ENCODE measurements at regions not wholly inside any gene's neighbourhood (a gene's known extent, or its start where the extent isn't known, plus 50 kb on each side); places are given as distances from the start of the nearest gene placed in this dataset.
A peak's percentile ranks its signal among the peaks of the same experiment; 100 is the strongest.
"Not testable (repeated sequence)": the region's sequence is repeated elsewhere in the genome, so short reads cannot be mapped to it uniquely, and the experiment has no call there.

DNA sequence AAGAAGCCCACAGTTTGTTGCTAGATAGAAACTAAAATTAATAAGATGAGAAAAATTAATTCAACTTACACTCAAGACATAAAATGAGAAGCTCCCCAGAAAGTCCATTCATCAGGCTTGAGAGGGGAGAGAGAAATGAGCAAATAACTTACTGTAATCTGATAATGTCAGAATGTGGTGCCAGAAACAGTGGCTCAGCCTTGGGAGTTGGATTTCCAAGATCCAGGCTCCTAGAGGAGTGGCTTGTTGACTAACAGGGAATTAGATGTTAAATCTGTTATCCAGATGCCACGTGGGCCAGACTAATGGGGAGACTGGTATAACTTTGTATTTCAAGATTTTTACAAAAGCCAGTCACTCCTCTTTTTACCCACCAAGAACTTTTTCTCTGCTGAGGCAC lies 458.2 kb downstream of the GADD45G start:
- no peak for TF ChIP-seq JUND (IDR thresholded peaks at IDR 0.05; ENCODE audit: low read depth)
- in situ Hi-C loops (cut with HindIII; ENCODE audit: low pct_unique_long_range_greater_than_20kb, low sequenced_read_pairs), result no loop called here
- DNase-seq (ENCODE audit: low read depth in 1 of 2, low spot score in 1 of 2), result no peak

DNA sequence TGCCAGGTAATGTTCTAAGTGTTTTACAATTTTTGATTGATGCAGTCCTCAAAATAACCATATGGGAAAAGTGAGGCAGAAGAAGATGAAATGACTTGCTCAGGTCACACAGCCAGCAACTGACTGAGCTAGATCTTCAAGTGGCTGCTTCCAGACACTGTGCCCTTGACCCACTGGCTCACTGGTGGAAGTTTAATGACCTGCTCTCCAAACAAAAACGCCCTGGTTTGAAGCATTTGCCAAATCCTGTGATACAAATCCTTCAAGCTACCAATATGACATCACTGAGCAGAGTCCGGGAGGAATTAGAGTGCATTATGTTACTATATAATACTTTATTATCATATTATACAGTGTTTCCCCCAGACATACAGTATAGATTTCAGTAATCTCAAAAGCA lies 459.4 kb downstream of the GADD45G start:
- in situ Hi-C loops (cut with HindIII; ENCODE audit: low pct_unique_long_range_greater_than_20kb, low sequenced_read_pairs), result no loop called here
- peak in 1 of 2 experiments; percentile 8 for DNase-seq (ENCODE audit: low read depth in 1 of 2, low spot score in 1 of 2)
- TF ChIP-seq JUND (IDR thresholded peaks at IDR 0.05; ENCODE audit: low read depth), result no peak

DNA sequence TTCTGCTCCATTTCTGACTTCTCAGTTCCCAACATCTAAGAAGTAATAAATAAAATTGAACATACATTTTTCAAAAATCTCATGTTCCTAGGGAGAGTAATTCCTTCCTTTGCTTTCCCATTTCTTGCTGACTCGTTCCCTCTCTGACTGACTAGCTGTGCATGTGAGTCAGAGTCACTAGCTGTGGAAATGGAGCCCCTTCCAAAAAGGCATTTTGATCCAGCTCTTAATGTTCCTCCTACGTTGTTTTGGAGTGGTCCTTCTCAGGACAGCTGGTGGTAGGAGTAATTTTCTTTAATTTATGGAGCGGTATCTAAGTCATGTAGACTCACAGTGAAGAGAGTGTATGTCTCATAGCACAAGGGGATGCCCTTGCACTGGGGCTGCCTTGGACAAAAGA lies 460.2 kb downstream of the GADD45G start:
- in situ Hi-C loops (cut with HindIII; ENCODE audit: low pct_unique_long_range_greater_than_20kb, low sequenced_read_pairs), result no loop called here
- DNase-seq (ENCODE audit: low read depth in 1 of 2, low spot score in 1 of 2), result no peak
- no peak for TF ChIP-seq JUND (IDR thresholded peaks at IDR 0.05; ENCODE audit: low read depth)

GRCh38 chr9:90065851-90066250 lies 461.0 kb downstream of the GADD45G start:
- in situ Hi-C loops (cut with HindIII; ENCODE audit: low pct_unique_long_range_greater_than_20kb, low sequenced_read_pairs), result no loop called here
- TF ChIP-seq JUND (IDR thresholded peaks at IDR 0.05; ENCODE audit: low read depth), result no peak
- no peak for DNase-seq (ENCODE audit: low read depth in 1 of 2, low spot score in 1 of 2)

DNA sequence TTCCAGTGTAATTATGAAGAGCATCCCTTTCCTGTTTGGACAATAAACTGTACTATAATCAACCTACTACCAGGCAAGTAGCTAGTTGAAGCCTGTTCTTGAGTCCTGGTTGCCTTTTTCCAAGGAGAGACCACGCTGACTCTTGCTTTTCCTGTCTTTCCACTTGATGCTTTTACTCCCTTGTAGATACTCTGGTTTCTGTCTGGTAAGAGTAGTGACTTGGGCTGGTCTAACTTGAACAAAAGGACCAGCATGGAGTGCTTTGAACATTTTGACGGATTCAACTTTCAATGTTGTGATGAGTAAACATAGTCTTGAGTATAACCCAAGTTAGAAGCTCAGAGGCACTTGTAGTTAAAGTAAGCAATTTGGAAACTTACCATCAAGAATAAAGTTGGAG lies 464.3 kb downstream of the GADD45G start:
- in situ Hi-C loops (cut with HindIII; ENCODE audit: low pct_unique_long_range_greater_than_20kb, low sequenced_read_pairs), result no loop called here
- peak in 1 of 2 experiments; percentile 35 for DNase-seq (ENCODE audit: low read depth in 1 of 2, low spot score in 1 of 2)
- TF ChIP-seq JUND (IDR thresholded peaks at IDR 0.05; ENCODE audit: low read depth), result no peak

GRCh38 chr9:90070056-90070455 lies 465.2 kb downstream of the GADD45G start:
- TF ChIP-seq JUND (IDR thresholded peaks at IDR 0.05; ENCODE audit: low read depth), result no peak
- in situ Hi-C loops (cut with HindIII; ENCODE audit: low pct_unique_long_range_greater_than_20kb, low sequenced_read_pairs), result no loop called here
- no peak for DNase-seq (ENCODE audit: low read depth in 1 of 2, low spot score in 1 of 2)

GRCh38 chr9:90070469-90070868 lies 465.7 kb downstream of the GADD45G start:
- in situ Hi-C loops (cut with HindIII; ENCODE audit: low pct_unique_long_range_greater_than_20kb, low sequenced_read_pairs), result no loop called here
- TF ChIP-seq JUND (IDR thresholded peaks at IDR 0.05; ENCODE audit: low read depth), result no peak
- no peak for DNase-seq (ENCODE audit: low read depth in 1 of 2, low spot score in 1 of 2)

GRCh38 chr9:90070931-90071660 lies 466.3 kb downstream of the GADD45G start:
- DNase-seq (ENCODE audit: low read depth in 1 of 2, low spot score in 1 of 2), result no peak
- TF ChIP-seq JUND (IDR thresholded peaks at IDR 0.05; ENCODE audit: low read depth), result no peak
- in situ Hi-C loops (cut with HindIII; ENCODE audit: low pct_unique_long_range_greater_than_20kb, low sequenced_read_pairs), result no loop called here

DNA sequence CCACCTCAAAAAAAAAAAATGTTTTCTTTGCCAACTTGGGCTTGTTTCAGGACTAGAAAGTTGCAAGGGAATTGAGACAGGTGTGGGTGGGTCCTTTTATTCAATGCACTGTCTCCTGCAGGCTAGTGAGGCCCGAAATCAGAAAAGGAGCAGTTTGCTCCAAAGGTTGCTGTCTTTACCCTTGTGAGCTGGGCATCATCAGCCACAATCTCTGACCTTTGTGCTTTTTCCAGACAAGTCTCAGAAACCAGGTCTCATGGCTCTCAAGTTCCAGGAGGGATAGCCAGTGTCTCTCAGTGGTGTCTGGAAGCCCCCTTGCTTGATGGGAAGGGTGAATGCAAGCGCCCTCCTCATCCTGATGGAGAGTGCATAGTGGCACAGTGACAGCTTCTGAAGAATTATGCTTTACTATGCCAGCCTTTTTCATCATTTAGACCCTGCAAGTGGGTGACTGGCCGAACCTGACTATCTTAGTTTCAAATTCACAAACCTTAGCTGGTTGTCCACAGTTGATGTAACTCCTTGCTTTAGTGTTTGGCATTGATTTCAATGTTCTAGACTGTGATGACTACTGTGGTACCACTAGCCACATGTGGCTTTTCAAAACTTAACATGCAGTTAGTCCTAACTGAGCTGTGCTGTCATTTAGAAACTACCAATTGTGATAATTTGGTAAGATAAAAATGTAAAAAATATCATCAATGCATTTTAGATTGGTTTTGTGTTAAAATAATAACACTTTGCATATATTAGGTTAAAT lies 468.6 kb downstream of the GADD45G start:
- in situ Hi-C loops (cut with HindIII; ENCODE audit: low pct_unique_long_range_greater_than_20kb, low sequenced_read_pairs), result no loop called here
- no peak for TF ChIP-seq JUND (IDR thresholded peaks at IDR 0.05; ENCODE audit: low read depth)
- DNase-seq (ENCODE audit: low read depth in 1 of 2, low spot score in 1 of 2), result no peak

GRCh38 chr9:90074316-90074962 lies 469.6 kb downstream of the GADD45G start:
- DNase-seq (ENCODE audit: low read depth in 1 of 2, low spot score in 1 of 2), result no peak
- in situ Hi-C loops (cut with HindIII; ENCODE audit: low pct_unique_long_range_greater_than_20kb, low sequenced_read_pairs), result no loop called here
- no peak for TF ChIP-seq JUND (IDR thresholded peaks at IDR 0.05; ENCODE audit: low read depth)

GRCh38 chr9:90077598-90077997 lies 472.8 kb downstream of the GADD45G start:
- DNase-seq (ENCODE audit: low read depth in 1 of 2, low spot score in 1 of 2); in situ Hi-C loops (cut with HindIII; ENCODE audit: low pct_unique_long_range_greater_than_20kb, low sequenced_read_pairs): not testable (repeated sequence)

- in situ Hi-C loops (cut with HindIII; ENCODE audit: low pct_unique_long_range_greater_than_20kb, low sequenced_read_pairs), result no loop called here
- DNase-seq (ENCODE audit: low read depth in 1 of 2, low spot score in 1 of 2), result no peak
- TF ChIP-seq JUND (IDR thresholded peaks at IDR 0.05; ENCODE audit: low read depth), result no peak
Observed at GRCh38 chr9:90078988-90079421, 474.2 kb downstream of the GADD45G start.

- in situ Hi-C loops (cut with HindIII; ENCODE audit: low pct_unique_long_range_greater_than_20kb, low sequenced_read_pairs), result no loop called here
- DNase-seq (ENCODE audit: low read depth in 1 of 2, low spot score in 1 of 2), result no peak
Observed at GRCh38 chr9:90085633-90086032, 480.8 kb downstream of the GADD45G start.

More at GRCh38 chr9:90085633-90086032, 480.8 kb downstream of the GADD45G start:
- no peak for TF ChIP-seq JUND (IDR thresholded peaks at IDR 0.05; ENCODE audit: low read depth)
